ENCODE measurements at regions not wholly inside any gene's neighbourhood (a gene's known extent, or its start where the extent isn't known, plus 50 kb on each side); places are given as distances from the start of the nearest gene placed in this dataset.

DNA sequence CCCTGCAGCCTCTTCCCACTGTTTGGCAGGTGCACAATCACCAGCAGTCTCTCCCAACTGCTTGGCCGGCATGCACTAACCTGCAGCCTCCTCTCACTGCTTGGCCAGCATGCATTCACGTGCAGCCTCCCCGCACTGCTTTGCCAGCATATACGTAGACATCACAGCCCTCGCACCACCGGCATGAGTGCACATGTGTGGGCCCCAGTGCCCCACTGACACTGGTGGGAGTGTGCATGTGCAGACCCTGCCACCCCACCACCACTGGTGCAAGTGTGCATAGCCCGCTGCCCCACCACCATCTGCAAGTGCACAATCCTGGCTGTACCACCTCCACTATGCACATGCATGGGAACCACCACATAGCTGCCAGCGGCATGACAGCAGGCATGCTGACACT is 127.5 kb upstream of the SOX9 start:
- Histone ChIP-seq H3K4me3 (no peak overlapping the region), H3K4me2 (no peak overlapping the region), H3K4me1 (ENCODE audit: insufficient read depth) (no peaks in the 10 kb centered on the region), H3K9me3 (ENCODE audit: low read depth) (no peaks in the 10 kb centered on the region), H2AFZ (no peak overlapping the region), H3K27me3 (no peaks in the 10 kb centered on the region), H3K9me2 (replicated peaks; ENCODE audit: insufficient read depth) (no peaks in the 10 kb centered on the region), H3K36me3 (replicated peaks; ENCODE audit: insufficient read depth, low read depth) (no peaks in the 10 kb centered on the region), H3K27ac (no peak overlapping the region), H3K79me2 (no peaks in the 10 kb centered on the region), H4K20me1 (ENCODE audit: insufficient read depth, poor library complexity, severe bottlenecking) (no peaks in the 10 kb centered on the region)
- 97% methylated on average over 6 of the region's 8 CpGs for WGBS (ENCODE audit: low lambda C conversion rate, missing lambda C conversion rate)
- TF ChIP-seq EZH2phosphoT487 (IDR thresholded peaks at IDR 0.05; ENCODE audit: low read depth, severe bottlenecking, unreplicated experiment): no peak
- no peak for TF ChIP-seq EZH2 (IDR thresholded peaks at IDR 0.05; ENCODE audit: borderline replicate concordance)
- no peak for TF ChIP-seq CTCF (IDR thresholded peaks at IDR 0.05; ENCODE audit: poor library complexity)
- no peak for DNase-seq (ENCODE audit: low spot score)

GRCh38 chr17:71995590-71995989 is 125.2 kb upstream of the SOX9 start:
- no peaks in the 10 kb centered on the region for H3K79me2 ChIP-seq
- no peaks in the 10 kb centered on the region for H3K27me3 ChIP-seq
- no peaks in the 10 kb centered on the region for H3K4me1 ChIP-seq (ENCODE audit: insufficient read depth)
- H4K20me1 ChIP-seq (ENCODE audit: insufficient read depth, poor library complexity, severe bottlenecking): no peaks in the 10 kb centered on the region
- H3K27ac ChIP-seq: no peak overlapping the region
- no peak for DNase-seq (ENCODE audit: low spot score)
- no peaks in the 10 kb centered on the region for H3K9me2 ChIP-seq (replicated peaks; ENCODE audit: insufficient read depth)
- H3K36me3 ChIP-seq (replicated peaks; ENCODE audit: insufficient read depth, low read depth): no peaks in the 10 kb centered on the region
- H3K4me3 ChIP-seq: no peak overlapping the region
- no peaks in the 10 kb centered on the region for H3K9me3 ChIP-seq (ENCODE audit: low read depth)
- H3K4me2 ChIP-seq: no peak overlapping the region
- TF ChIP-seq EZH2 (IDR thresholded peaks at IDR 0.05; ENCODE audit: borderline replicate concordance) (no peak), EZH2phosphoT487 (IDR thresholded peaks at IDR 0.05; ENCODE audit: low read depth, severe bottlenecking, unreplicated experiment) (no peak), CTCF (IDR thresholded peaks at IDR 0.05; ENCODE audit: poor library complexity) (no peak)
- no peak overlapping the region for H2AFZ ChIP-seq
- 81% methylated on average over 2 of the region's 2 CpGs for WGBS (ENCODE audit: low lambda C conversion rate, missing lambda C conversion rate)

DNA sequence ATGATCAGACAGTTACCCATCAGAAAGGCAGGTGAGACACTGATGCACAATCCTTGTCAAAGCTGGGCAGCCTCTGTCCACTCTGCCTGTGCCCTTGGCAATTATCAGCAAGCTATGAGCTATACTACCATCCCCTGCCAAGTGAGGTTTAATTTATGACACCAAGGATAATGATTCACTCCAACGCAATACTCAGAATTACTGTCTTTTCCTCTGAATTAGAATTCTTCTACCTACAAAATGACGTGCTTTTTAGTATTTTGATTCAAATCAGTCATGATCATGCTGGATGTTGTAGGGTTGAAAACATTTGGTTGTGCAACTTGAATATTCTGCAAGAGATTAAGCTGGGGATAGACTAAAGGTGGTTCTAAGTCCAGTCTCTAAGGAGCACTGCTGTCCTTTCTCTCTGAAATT is 116.8 kb upstream of the SOX9 start:
- WGBS (ENCODE audit: low lambda C conversion rate, missing lambda C conversion rate): 83% methylated on average over 2 of the region's 2 CpGs

GRCh38 chr17:72004611-72005331 is 116.0 kb upstream of the SOX9 start:
- Histone ChIP-seq H3K36me3 (replicated peaks; ENCODE audit: insufficient read depth, low read depth) (no peaks in the 10 kb centered on the region), H3K79me2 (no peaks in the 10 kb centered on the region), H3K9me2 (replicated peaks; ENCODE audit: insufficient read depth) (no peaks in the 10 kb centered on the region), H3K27me3 (peaks cover 5% of the 10 kb centered on the region), H3K4me1 (ENCODE audit: insufficient read depth) (no peaks in the 10 kb centered on the region), H4K20me1 (ENCODE audit: insufficient read depth, poor library complexity, severe bottlenecking) (no peaks in the 10 kb centered on the region), H3K9me3 (ENCODE audit: low read depth) (no peaks in the 10 kb centered on the region), H2AFZ (no peak overlapping the region), H3K4me2 (no peak overlapping the region), H3K4me3 (no peak overlapping the region), H3K27ac (no peak overlapping the region)
- WGBS (ENCODE audit: low lambda C conversion rate, missing lambda C conversion rate): 93% methylated on average over 10 of the region's 10 CpGs
- DNase-seq (ENCODE audit: low spot score): no peak
- TF ChIP-seq EZH2phosphoT487 (IDR thresholded peaks at IDR 0.05; ENCODE audit: low read depth, severe bottlenecking, unreplicated experiment) (no peak), CTCF (IDR thresholded peaks at IDR 0.05; ENCODE audit: poor library complexity) (no peak), EZH2 (IDR thresholded peaks at IDR 0.05; ENCODE audit: borderline replicate concordance) (no peak)

More for the DNA sequence above, 116.8 kb upstream of the SOX9 start:
- H3K36me3 ChIP-seq (replicated peaks; ENCODE audit: insufficient read depth, low read depth): no peaks in the 10 kb centered on the region
- no peaks in the 10 kb centered on the region for H3K9me2 ChIP-seq (replicated peaks; ENCODE audit: insufficient read depth)
- H3K27me3 ChIP-seq: peaks cover 5% of the 10 kb centered on the region
- H2AFZ ChIP-seq: no peak overlapping the region
- no peak overlapping the region for H3K4me2 ChIP-seq
- TF ChIP-seq EZH2 (IDR thresholded peaks at IDR 0.05; ENCODE audit: borderline replicate concordance) (no peak), EZH2phosphoT487 (IDR thresholded peaks at IDR 0.05; ENCODE audit: low read depth, severe bottlenecking, unreplicated experiment) (no peak)
- H3K4me1 ChIP-seq (ENCODE audit: insufficient read depth): no peaks in the 10 kb centered on the region
- DNase-seq (ENCODE audit: low spot score): no peak
- H3K79me2 ChIP-seq: no peaks in the 10 kb centered on the region
- H3K27ac ChIP-seq: no peak overlapping the region
- H3K4me3 ChIP-seq: no peak overlapping the region
- no peaks in the 10 kb centered on the region for H3K9me3 ChIP-seq (ENCODE audit: low read depth)
- H4K20me1 ChIP-seq (ENCODE audit: insufficient read depth, poor library complexity, severe bottlenecking): no peaks in the 10 kb centered on the region

All from hepatocyte (in vitro differentiated cells).